ENCODE measurements at regions not wholly inside any gene's neighbourhood (a gene's known extent, or its start where the extent isn't known, plus 50 kb on each side); places are given as distances from the start of the nearest gene placed in this dataset.
"Not testable (repeated sequence)": the region's sequence is repeated elsewhere in the genome, so short reads cannot be mapped to it uniquely, and the experiment has no call there.

- Mint-ChIP-seq H3K27me3 (ENCODE audit: low read depth in 3 of 3) (peaks cover 0 to 3% (median 2%) of the 10 kb centered on the region in 3 donors), H3K9me3 (peaks cover 0 to 9% (median 7%) of the 10 kb centered on the region in 7 donors), H3K27ac (peak overlapping the region in 1 of 7 donors; percentile 27), H3K36me3 (no peaks in the 10 kb centered on the region), H3K4me1 (no peaks in the 10 kb centered on the region), H3K4me3 (no peak overlapping the region)
- Histone ChIP-seq H3K9me3 (replicated peaks in 1 of 2; ENCODE audit: control insufficient read depth in 1 of 2, insufficient read depth in 1 of 2, low read length in 2 of 2) (no peaks in the 10 kb centered on the region), H2AFZ (ENCODE audit: insufficient read depth, low read depth, low read length, poor library complexity, severe bottlenecking) (no peak overlapping the region), H3K27ac (ENCODE audit: low read depth in 1 of 2, low read length in 2 of 2) (no peak overlapping the region), H3K27me3 (ENCODE audit: control insufficient read depth in 2 of 2, insufficient read depth in 2 of 2, low read length in 2 of 2) (no peaks in the 10 kb centered on the region), H4K20me1 (ENCODE audit: insufficient read depth, low read length) (no peaks in the 10 kb centered on the region), H3K4me1 (ENCODE audit: control insufficient read depth in 1 of 2, insufficient read depth in 2 of 2, low read length in 2 of 2) (no peaks in the 10 kb centered on the region), H3K36me3 (replicated peaks in 1 of 2; ENCODE audit: control insufficient read depth in 1 of 2, insufficient read depth in 2 of 2, low read length in 2 of 2) (no peaks in the 10 kb centered on the region), H3K79me2 (ENCODE audit: insufficient read depth, low read length) (no peaks in the 10 kb centered on the region), H3K4me2 (replicated peaks; ENCODE audit: extremely low read depth, low read length, poor library complexity, severe bottlenecking) (no peak overlapping the region), H3K4me3 (replicated peaks in 1 of 3; ENCODE audit: low read depth in 2 of 3, low read length in 3 of 3) (no peak overlapping the region), H3K9ac (ENCODE audit: insufficient read depth, low read length, poor library complexity, severe bottlenecking) (no peak overlapping the region)
- no CpG with 5 or more reads among the region's 3 CpGs for WGBS (ENCODE audit: insufficient coverage)
- intact Hi-C loops (cut with micrococcal nuclease): no loop called here
- DNase-seq: no peak
- TF ChIP-seq CTCF (IDR thresholded peaks at IDR 0.05): no peak
These were observed 304.4 kb downstream of the SUCLA2 start for GRCh38 chr13:47696674-47697073.

GRCh38 chr13:47687577-47687976 is 313.5 kb downstream of the SUCLA2 start:
- Mint-ChIP-seq H3K36me3 (no peaks in the 10 kb centered on the region), H3K27me3 (ENCODE audit: low read depth in 3 of 3) (peaks cover 0 to 5% (median 2%) of the 10 kb centered on the region in 3 donors), H3K9me3 (peaks cover 0 to 7% (median 3%) of the 10 kb centered on the region in 7 donors), H3K27ac (no peak overlapping the region), H3K4me3 (no peak overlapping the region), H3K4me1 (no peaks in the 10 kb centered on the region)
- Histone ChIP-seq H3K27me3 (ENCODE audit: control insufficient read depth in 2 of 2, insufficient read depth in 2 of 2, low read length in 2 of 2) (no peaks in the 10 kb centered on the region), H3K4me3 (replicated peaks in 1 of 3; ENCODE audit: low read depth in 2 of 3, low read length in 3 of 3) (no peak overlapping the region), H4K20me1 (ENCODE audit: insufficient read depth, low read length) (no peaks in the 10 kb centered on the region), H3K9ac (ENCODE audit: insufficient read depth, low read length, poor library complexity, severe bottlenecking) (no peak overlapping the region), H3K36me3 (replicated peaks in 1 of 2; ENCODE audit: control insufficient read depth in 1 of 2, insufficient read depth in 2 of 2, low read length in 2 of 2) (no peaks in the 10 kb centered on the region), H2AFZ (ENCODE audit: insufficient read depth, low read depth, low read length, poor library complexity, severe bottlenecking) (no peak overlapping the region), H3K4me1 (ENCODE audit: control insufficient read depth in 1 of 2, insufficient read depth in 2 of 2, low read length in 2 of 2) (no peaks in the 10 kb centered on the region), H3K27ac (ENCODE audit: low read depth in 1 of 2, low read length in 2 of 2) (no peak overlapping the region), H3K9me3 (replicated peaks in 1 of 2; ENCODE audit: control insufficient read depth in 1 of 2, insufficient read depth in 1 of 2, low read length in 2 of 2) (no peaks in the 10 kb centered on the region), H3K4me2 (replicated peaks; ENCODE audit: extremely low read depth, low read length, poor library complexity, severe bottlenecking) (no peak overlapping the region), H3K79me2 (ENCODE audit: insufficient read depth, low read length) (no peaks in the 10 kb centered on the region)
- 60% methylated on average over 1 of the region's 2 CpGs for WGBS (ENCODE audit: insufficient coverage)
- no peak for DNase-seq
- intact Hi-C loops (cut with micrococcal nuclease): no loop called here
- TF ChIP-seq CTCF (IDR thresholded peaks at IDR 0.05): no peak

- H3K27me3 Mint-ChIP-seq (ENCODE audit: low read depth in 3 of 3); H3K36me3 ChIP-seq (replicated peaks in 1 of 2; ENCODE audit: control insufficient read depth in 1 of 2, insufficient read depth in 2 of 2, low read length in 2 of 2); H3K4me3 ChIP-seq (replicated peaks in 1 of 3; ENCODE audit: low read depth in 2 of 3, low read length in 3 of 3); H3K27me3 ChIP-seq (ENCODE audit: control insufficient read depth in 2 of 2, insufficient read depth in 2 of 2, low read length in 2 of 2); H3K4me1 ChIP-seq (ENCODE audit: control insufficient read depth in 1 of 2, insufficient read depth in 2 of 2, low read length in 2 of 2); intact Hi-C loops (cut with micrococcal nuclease); H3K27ac Mint-ChIP-seq; H3K4me3 Mint-ChIP-seq; H3K36me3 Mint-ChIP-seq; H3K27ac ChIP-seq (ENCODE audit: low read depth in 1 of 2, low read length in 2 of 2); H3K9me3 Mint-ChIP-seq; H3K4me2 ChIP-seq (replicated peaks; ENCODE audit: extremely low read depth, low read length, poor library complexity, severe bottlenecking); H3K4me1 Mint-ChIP-seq; H3K79me2 ChIP-seq (ENCODE audit: insufficient read depth, low read length); DNase-seq; H3K9ac ChIP-seq (ENCODE audit: insufficient read depth, low read length, poor library complexity, severe bottlenecking); H4K20me1 ChIP-seq (ENCODE audit: insufficient read depth, low read length); H2AFZ ChIP-seq (ENCODE audit: insufficient read depth, low read depth, low read length, poor library complexity, severe bottlenecking); H3K9me3 ChIP-seq (replicated peaks in 1 of 2; ENCODE audit: control insufficient read depth in 1 of 2, insufficient read depth in 1 of 2, low read length in 2 of 2): not testable (repeated sequence)
- no CpG with 5 or more reads among the region's 2 CpGs for WGBS (ENCODE audit: insufficient coverage)
These were observed 315.9 kb downstream of the SUCLA2 start for GRCh38 chr13:47685156-47685555.
